ENCODE measurements at regions not wholly inside any gene's neighbourhood (a gene's known extent, or its start where the extent isn't known, plus 50 kb on each side); places are given as distances from the start of the nearest gene placed in this dataset.

DNA sequence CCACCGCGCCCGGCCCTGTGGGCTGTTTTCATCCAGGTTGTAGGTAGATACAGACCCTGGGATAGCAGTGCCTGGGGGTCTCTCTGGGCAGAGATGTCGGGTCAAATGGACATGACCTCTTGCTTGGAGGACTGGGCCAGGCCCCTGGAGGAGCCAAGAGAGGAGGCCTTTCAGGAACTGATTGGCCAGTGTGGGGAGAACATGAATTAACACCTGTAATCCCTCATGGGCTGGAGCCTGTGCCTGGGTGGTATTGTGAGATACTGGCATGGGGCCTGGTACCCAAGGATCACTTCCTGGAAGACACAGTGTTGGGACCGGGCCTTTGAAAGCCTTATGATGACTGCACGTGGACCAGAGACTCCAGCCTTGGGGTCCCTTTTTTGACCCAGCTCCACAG, 158.7 kb upstream of the SKOR2 start:
- TF ChIP-seq, protein P1, sequence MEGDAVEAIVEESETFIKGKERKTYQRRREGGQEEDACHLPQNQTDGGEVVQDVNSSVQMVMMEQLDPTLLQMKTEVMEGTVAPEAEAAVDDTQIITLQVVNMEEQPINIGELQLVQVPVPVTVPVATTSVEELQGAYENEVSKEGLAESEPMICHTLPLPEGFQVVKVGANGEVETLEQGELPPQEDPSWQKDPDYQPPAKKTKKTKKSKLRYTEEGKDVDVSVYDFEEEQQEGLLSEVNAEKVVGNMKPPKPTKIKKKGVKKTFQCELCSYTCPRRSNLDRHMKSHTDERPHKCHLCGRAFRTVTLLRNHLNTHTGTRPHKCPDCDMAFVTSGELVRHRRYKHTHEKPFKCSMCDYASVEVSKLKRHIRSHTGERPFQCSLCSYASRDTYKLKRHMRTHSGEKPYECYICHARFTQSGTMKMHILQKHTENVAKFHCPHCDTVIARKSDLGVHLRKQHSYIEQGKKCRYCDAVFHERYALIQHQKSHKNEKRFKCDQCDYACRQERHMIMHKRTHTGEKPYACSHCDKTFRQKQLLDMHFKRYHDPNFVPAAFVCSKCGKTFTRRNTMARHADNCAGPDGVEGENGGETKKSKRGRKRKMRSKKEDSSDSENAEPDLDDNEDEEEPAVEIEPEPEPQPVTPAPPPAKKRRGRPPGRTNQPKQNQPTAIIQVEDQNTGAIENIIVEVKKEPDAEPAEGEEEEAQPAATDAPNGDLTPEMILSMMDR (IDR thresholded peaks at IDR 0.05; ENCODE audit: unreplicated experiment) = no peak
- no peak for DNase-seq (ENCODE audit: low spot score)
- Mint-ChIP-seq H3K9me3 (ENCODE audit: unreplicated experiment) (no peaks in the 10 kb centered on the region), H3K27ac (ENCODE audit: unreplicated experiment) (no peak overlapping the region), H3K4me3 (ENCODE audit: unreplicated experiment) (no peak overlapping the region), H3K4me1 (ENCODE audit: unreplicated experiment) (peaks cover 3% of the 10 kb centered on the region), H3K36me3 (ENCODE audit: low read depth, unreplicated experiment) (no peaks in the 10 kb centered on the region), H3K27me3 (ENCODE audit: unreplicated experiment) (peaks cover 9% of the 10 kb centered on the region)

DNA sequence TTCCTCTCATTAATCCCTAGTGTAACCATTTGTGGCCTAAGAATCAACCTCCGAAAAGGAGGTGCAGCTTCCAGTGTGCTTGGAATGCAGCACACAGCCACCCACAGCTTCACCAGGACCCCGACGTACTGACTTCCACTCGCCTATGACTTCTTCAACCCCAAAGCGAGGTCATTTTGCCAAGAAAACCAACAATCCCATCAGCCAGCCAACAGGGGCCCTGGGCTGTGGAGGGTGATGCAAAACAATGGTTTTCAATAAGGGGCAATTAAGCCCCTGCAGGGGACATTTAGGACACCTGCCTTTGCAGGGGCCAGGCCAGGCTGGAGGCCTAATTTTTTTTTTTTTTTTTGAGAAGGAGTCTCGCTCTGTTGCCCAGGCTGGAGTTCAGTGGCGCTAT, 158.1 kb upstream of the SKOR2 start:
- no peak overlapping the region for H3K4me3 Mint-ChIP-seq (ENCODE audit: unreplicated experiment)
- DNase-seq (ENCODE audit: low spot score) = no peak
- H3K27ac Mint-ChIP-seq (ENCODE audit: unreplicated experiment) = no peak overlapping the region
- no peaks in the 10 kb centered on the region for H3K36me3 Mint-ChIP-seq (ENCODE audit: low read depth, unreplicated experiment)
- TF ChIP-seq, protein P1 (IDR thresholded peaks at IDR 0.05; ENCODE audit: unreplicated experiment) = no peak
- peaks cover 9% of the 10 kb centered on the region for H3K27me3 Mint-ChIP-seq (ENCODE audit: unreplicated experiment)
- no peaks in the 10 kb centered on the region for H3K9me3 Mint-ChIP-seq (ENCODE audit: unreplicated experiment)
- H3K4me1 Mint-ChIP-seq (ENCODE audit: unreplicated experiment) = peaks cover 3% of the 10 kb centered on the region

DNA sequence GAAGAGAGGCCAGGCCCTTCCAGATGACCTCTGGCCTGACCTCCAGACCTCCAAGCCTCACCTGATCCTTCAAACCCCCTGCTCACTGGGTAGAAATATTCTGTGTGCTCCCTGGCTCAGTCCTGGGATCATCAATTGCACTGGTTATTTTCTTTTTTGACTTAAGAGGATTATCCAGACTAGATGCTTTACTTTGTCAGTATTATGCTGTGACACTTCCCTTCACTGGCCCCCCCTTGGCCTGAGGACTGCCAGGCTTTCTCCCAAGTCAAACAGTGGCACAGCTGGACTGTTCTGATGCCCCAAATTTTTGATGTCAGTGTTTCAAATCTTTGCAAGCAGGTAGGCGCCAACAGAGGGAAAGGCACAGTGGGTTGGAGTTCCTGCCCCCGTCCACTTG, 156.3 kb upstream of the SKOR2 start:
- Mint-ChIP-seq H3K4me3 (ENCODE audit: unreplicated experiment) (no peak overlapping the region), H3K4me1 (ENCODE audit: unreplicated experiment) (peaks cover 3% of the 10 kb centered on the region), H3K9me3 (ENCODE audit: unreplicated experiment) (no peaks in the 10 kb centered on the region), H3K27me3 (ENCODE audit: unreplicated experiment) (peaks cover 9% of the 10 kb centered on the region), H3K27ac (ENCODE audit: unreplicated experiment) (no peak overlapping the region), H3K36me3 (ENCODE audit: low read depth, unreplicated experiment) (no peaks in the 10 kb centered on the region)
- DNase-seq (ENCODE audit: low spot score) = no peak
- TF ChIP-seq, protein P1 (IDR thresholded peaks at IDR 0.05; ENCODE audit: unreplicated experiment) = no peak

DNA sequence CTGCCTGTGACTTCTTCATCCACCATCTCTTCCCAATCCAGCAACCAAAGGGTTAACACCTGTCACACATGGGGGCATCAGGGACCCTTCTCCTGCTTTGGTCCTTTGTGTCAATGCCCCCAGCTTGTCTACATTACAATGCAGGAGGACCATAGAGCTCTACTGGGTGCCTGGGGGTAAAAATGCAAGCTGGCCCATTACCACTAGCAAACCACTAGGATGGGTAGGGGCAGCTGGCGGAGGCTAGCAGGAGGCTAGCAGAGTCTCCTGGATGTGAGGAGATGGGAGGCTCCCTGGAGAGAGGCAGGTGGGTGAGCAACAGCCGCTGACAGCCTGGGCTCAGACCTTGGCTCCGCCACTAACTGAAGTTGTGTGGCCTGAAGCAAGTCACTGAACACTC, 153.4 kb upstream of the SKOR2 start:
- H3K4me1 Mint-ChIP-seq (ENCODE audit: unreplicated experiment) = no peaks in the 10 kb centered on the region
- DNase-seq (ENCODE audit: low spot score) = no peak
- H3K4me3 Mint-ChIP-seq (ENCODE audit: unreplicated experiment) = no peak overlapping the region
- H3K36me3 Mint-ChIP-seq (ENCODE audit: low read depth, unreplicated experiment) = no peaks in the 10 kb centered on the region
- H3K27me3 Mint-ChIP-seq (ENCODE audit: unreplicated experiment) = peaks cover 8% of the 10 kb centered on the region
- H3K27ac Mint-ChIP-seq (ENCODE audit: unreplicated experiment) = no peak overlapping the region
- TF ChIP-seq, protein P1 (IDR thresholded peaks at IDR 0.05; ENCODE audit: unreplicated experiment) = no peak
- no peaks in the 10 kb centered on the region for H3K9me3 Mint-ChIP-seq (ENCODE audit: unreplicated experiment)

DNA sequence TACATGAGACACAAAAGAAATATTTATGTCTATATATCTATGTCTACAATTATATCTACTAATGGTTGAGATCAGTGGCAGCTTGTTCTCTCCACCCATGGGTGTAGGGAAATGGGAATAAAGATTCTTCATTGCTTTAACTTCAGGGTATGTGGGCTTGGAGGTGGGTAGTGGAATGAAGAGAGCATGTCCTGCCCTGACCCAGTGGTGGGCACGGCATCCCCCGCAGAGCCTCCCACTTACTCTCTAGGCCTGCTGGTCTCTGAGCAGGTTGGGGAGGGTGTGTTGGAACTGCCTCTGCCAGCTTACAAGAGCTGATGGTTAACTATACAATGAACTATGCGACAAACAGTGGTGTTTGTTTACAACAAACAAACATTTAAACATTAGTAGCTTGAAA, 152.5 kb upstream of the SKOR2 start:
- TF ChIP-seq, protein P1 (IDR thresholded peaks at IDR 0.05; ENCODE audit: unreplicated experiment) = no peak
- H3K27ac Mint-ChIP-seq (ENCODE audit: unreplicated experiment) = no peak overlapping the region
- H3K4me3 Mint-ChIP-seq (ENCODE audit: unreplicated experiment) = no peak overlapping the region
- DNase-seq (ENCODE audit: low spot score) = no peak
- no peaks in the 10 kb centered on the region for H3K36me3 Mint-ChIP-seq (ENCODE audit: low read depth, unreplicated experiment)
- H3K4me1 Mint-ChIP-seq (ENCODE audit: unreplicated experiment) = no peaks in the 10 kb centered on the region
- no peaks in the 10 kb centered on the region for H3K9me3 Mint-ChIP-seq (ENCODE audit: unreplicated experiment)
- H3K27me3 Mint-ChIP-seq (ENCODE audit: unreplicated experiment) = peaks cover 4% of the 10 kb centered on the region

All from endothelial cell (in vitro differentiated cells).